Lung (tissue), 11 donors: ENCODE measurements at regions not wholly inside any gene's neighbourhood (a gene's known extent, or its start where the extent isn't known, plus 50 kb on each side); places are given as distances from the start of the nearest gene placed in this dataset.

ENCODE experiments used
- ATAC-seq: fragments of 200-7000 bp; cut with Tn5 transposase; one replicate; pipeline ENCODE4 v1.9.1; 2020; ENCODE audit warnings: moderate number of reproducible peaks; ENCODE audit not compliant: insufficient read depth, low FRiP score
- DNase-seq, 3 donors: peaks; one replicate each; pipeline ENCODE4 v3.0.0-alpha.2; 2013 to 2017
- H3K27ac ChIP-seq, 2 donors: one replicate each; pipeline ENCODE4 v1.5.1; 2013; ENCODE audit warnings: mild to moderate bottlenecking in 2 of 2, moderate library complexity in 2 of 2, control low read depth in 1 of 2, inconsistent platforms in 1 of 2, low read depth in 1 of 2, low read length in 1 of 2
- H3K27me3 ChIP-seq, 3 donors: one replicate each; pipeline ENCODE4 v1.5.1; 2013; ENCODE audit warnings: low read length in 2 of 3; ENCODE audit not compliant: control insufficient read depth in 3 of 3, insufficient read depth in 3 of 3
- H3K36me3 ChIP-seq, 4 donors: one replicate each; pipeline ENCODE4 v1.5.1; 2013; ENCODE audit warnings: low read length in 4 of 4, mild to moderate bottlenecking in 1 of 4, moderate library complexity in 1 of 4; ENCODE audit not compliant: control insufficient read depth in 4 of 4, insufficient read depth in 4 of 4
- H3K4me1 ChIP-seq, 5 donors: one replicate each; pipeline ENCODE4 v1.5.1; 2013; ENCODE audit warnings: low read length in 5 of 5, mild to moderate bottlenecking in 2 of 5, moderate library complexity in 1 of 5; ENCODE audit not compliant: control insufficient read depth in 5 of 5, insufficient read depth in 5 of 5
- H3K4me3 ChIP-seq: one replicate; pipeline ENCODE4 v1.5.1; 2013; ENCODE audit warnings: mild to moderate bottlenecking, control low read depth, moderate library complexity
- H3K9ac ChIP-seq, 2 donors: one replicate each; pipeline ENCODE4 v1.5.1; 2013; ENCODE audit warnings: low read length in 2 of 2, control low read depth in 1 of 2; ENCODE audit not compliant: insufficient read depth in 1 of 2
- H3K9me3 ChIP-seq, 4 donors: one replicate each; pipeline ENCODE4 v1.5.1; 2013; ENCODE audit warnings: low read length in 3 of 4, mild to moderate bottlenecking in 1 of 4, moderate library complexity in 1 of 4; ENCODE audit not compliant: control insufficient read depth in 4 of 4, insufficient read depth in 3 of 4
- WGBS, 2 donors: extraction: QIAGEN DNeasy Blood & Tissue Kit; methylation state at CpG; one replicate each; pipeline ENCODE4 v1.1.7; 2013; 5-methylcytosine and 5-hydroxymethylcytosine counted together
- TF ChIP-seq, protein P1 (sequence below): IDR thresholded peaks from 2 replicates; pipeline ENCODE4 v1.5.1; 2012; ENCODE audit warnings: mild to moderate bottlenecking; ENCODE audit errors: control extremely low read depth, extremely low read depth
- donor health status: control.
- donor health status: control.
- donor health status: Bipolar disorder and iron deficiency.
- donor health status: healthy.
- donor health status: DM: yes; HTN: yes; CAD: no.

DNA sequence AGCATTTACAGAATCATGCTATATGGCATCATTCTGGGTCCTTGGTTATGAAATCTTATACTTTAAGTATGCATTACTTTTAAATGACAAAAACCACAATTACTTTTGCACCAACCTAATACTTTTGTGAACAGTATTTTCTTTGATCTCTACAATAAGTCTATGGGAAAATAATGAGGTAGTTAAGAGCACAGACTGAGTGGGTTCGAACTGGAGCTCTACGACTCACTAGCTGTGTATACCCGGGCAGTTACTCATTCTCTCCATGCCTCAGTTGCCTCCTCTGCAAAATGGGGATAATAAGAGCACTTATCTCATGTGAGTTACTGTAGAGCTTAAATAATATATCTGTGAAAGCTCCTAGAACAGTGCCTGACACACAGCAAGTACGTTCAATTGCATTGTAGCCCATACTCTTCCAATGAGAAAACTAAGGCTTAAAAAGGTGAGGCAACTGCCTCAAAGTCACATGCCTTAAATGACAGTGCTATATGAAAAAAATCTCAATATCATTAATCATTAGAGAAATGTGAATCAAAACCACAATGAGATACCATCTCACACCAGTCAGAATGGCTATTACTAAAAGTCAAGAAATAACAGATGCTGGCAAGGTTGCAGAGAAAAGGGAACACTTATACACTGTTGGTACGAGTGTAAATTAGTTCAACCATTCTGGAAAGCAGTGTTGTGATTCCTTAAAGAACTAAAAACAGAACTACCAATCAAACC is 151.5 kb downstream of the CHIC2 start:
- peaks cover 0 to 9% (median 0%) of the 10 kb centered on the region in 3 donors for H3K27me3 ChIP-seq
- ATAC-seq (no peak), DNase-seq (no peak)
- H3K9me3 ChIP-seq = peaks cover 0 to 5% (median 0%) of the 10 kb centered on the region in 4 donors
- H3K27ac ChIP-seq = no peak overlapping the region
- H3K4me3 ChIP-seq = no peak overlapping the region
- 89 to 95% methylated on average over 5 of the region's 5 CpGs for whole genome bisulfite sequencing, 2 donors
- TF ChIP-seq, protein P1, sequence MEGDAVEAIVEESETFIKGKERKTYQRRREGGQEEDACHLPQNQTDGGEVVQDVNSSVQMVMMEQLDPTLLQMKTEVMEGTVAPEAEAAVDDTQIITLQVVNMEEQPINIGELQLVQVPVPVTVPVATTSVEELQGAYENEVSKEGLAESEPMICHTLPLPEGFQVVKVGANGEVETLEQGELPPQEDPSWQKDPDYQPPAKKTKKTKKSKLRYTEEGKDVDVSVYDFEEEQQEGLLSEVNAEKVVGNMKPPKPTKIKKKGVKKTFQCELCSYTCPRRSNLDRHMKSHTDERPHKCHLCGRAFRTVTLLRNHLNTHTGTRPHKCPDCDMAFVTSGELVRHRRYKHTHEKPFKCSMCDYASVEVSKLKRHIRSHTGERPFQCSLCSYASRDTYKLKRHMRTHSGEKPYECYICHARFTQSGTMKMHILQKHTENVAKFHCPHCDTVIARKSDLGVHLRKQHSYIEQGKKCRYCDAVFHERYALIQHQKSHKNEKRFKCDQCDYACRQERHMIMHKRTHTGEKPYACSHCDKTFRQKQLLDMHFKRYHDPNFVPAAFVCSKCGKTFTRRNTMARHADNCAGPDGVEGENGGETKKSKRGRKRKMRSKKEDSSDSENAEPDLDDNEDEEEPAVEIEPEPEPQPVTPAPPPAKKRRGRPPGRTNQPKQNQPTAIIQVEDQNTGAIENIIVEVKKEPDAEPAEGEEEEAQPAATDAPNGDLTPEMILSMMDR = no peak
- H3K9ac ChIP-seq = no peak overlapping the region
- peaks cover 0 to 17% (median 3%) of the 10 kb centered on the region in 5 donors for H3K4me1 ChIP-seq
- no peaks in the 10 kb centered on the region for H3K36me3 ChIP-seq

DNA sequence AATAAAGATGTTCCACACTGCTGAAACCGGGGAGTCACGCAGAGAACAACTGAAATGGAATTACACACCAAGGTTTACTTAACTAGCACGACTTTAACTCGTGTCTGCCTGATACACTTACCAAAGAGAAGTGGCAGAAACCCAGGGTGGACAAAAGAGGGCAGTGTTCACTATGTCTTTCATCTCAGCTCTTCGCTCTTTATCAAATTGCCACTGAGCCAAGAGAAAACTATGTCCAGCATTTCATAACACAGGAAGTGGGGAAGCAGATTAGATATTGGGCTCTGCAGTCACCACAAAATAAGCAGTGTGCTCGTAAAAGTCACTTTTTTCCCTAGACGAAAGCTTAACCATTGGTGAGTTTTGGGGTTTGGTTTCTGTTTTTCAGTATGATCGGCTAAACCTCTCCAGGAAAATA is 155.7 kb downstream of the CHIC2 start:
- H3K4me1 ChIP-seq = peaks cover 2 to 51% (median 3%) of the 10 kb centered on the region in 5 donors
- ATAC-seq (peak; percentile 78), DNase-seq (peak; percentile 78 to 98 (median 98))
- WGBS, 2 donors = 4 to 7% methylated on average over 8 of the region's 8 CpGs
- H3K27ac ChIP-seq = no peak overlapping the region
- no peaks in the 10 kb centered on the region for H3K9me3 ChIP-seq
- H3K9ac ChIP-seq = peak overlapping the region in 1 of 2 donors; percentile 42
- H3K4me3 ChIP-seq = no peak overlapping the region
- peaks cover 0 to 25% (median 0%) of the 10 kb centered on the region in 3 donors for H3K27me3 ChIP-seq
- TF ChIP-seq, protein P1 = peak; percentile 48
- no peaks in the 10 kb centered on the region for H3K36me3 ChIP-seq

- TF ChIP-seq, protein P1 = no peak
- Histone ChIP-seq H3K27ac (no peak overlapping the region), H3K36me3 (no peaks in the 10 kb centered on the region), H3K4me1 (peaks cover 2 to 51% (median 3%) of the 10 kb centered on the region in 5 donors), H3K4me3 (no peak overlapping the region), H3K27me3 (peaks cover 0 to 27% (median 0%) of the 10 kb centered on the region in 3 donors), H3K9ac (no peak overlapping the region), H3K9me3 (no peaks in the 10 kb centered on the region)
- DNase-seq = no peak
- WGBS, 2 donors = 74 to 75% methylated on average over 5 of the region's 5 CpGs
- ATAC-seq = no peak
Measured at GRCh38 chr4:53907772-53908171, 156.6 kb downstream of the CHIC2 start.
